ENCODE measurements at regions not wholly inside any gene's neighbourhood (a gene's known extent, or its start where the extent isn't known, plus 50 kb on each side); places are given as distances from the start of the nearest gene placed in this dataset.

DNA sequence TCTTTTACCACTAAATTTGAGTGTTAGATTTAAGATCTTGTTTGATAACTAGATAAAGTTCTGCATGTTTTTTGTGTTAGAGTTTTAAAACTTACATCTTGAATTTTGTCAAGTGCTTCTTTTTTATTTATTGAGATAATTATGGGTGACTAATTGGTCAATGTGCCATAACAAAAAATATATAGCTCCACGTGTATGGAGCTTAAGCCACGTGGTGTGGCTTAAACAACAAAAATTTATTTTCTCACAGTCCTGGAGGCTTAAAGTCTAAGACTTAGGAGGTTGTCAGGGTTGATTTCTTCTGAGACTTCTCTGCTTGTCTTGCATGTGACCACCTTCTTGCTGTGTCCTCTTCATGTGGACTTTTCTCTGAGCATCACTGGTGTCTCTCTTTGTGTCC lies 1425.2 kb downstream of the CDY2B start:
- TF ChIP-seq CTCF (IDR thresholded peaks at IDR 0.05; ENCODE audit: low read depth, low read length, poor library complexity, severe bottlenecking) (no peak), EZH2phosphoT487 (IDR thresholded peaks at IDR 0.05; ENCODE audit: borderline replicate concordance, low read length) (no peak)
